ENCODE measurements at regions not wholly inside any gene's neighbourhood (a gene's known extent, or its start where the extent isn't known, plus 50 kb on each side); places are given as distances from the start of the nearest gene placed in this dataset.

- RAD21 ChIA-PET (ENCODE audit: low non-redundant PET in 1 of 2, low total read pairs in 2 of 2, uncharacterized antibody in 2 of 2, unreplicated experiment in 2 of 2), result no interaction called here
- POLR2A ChIA-PET, result no interaction called here
- Histone ChIP-seq H3K9me3 (ENCODE audit: control insufficient read depth in 1 of 2, insufficient read depth in 1 of 2, low read depth in 1 of 2, low read length in 2 of 2) (peaks cover 10% of the 10 kb centered on the region in 2 experiments; a peak in 2 of 4 replicates), H3K4me2 (ENCODE audit: low read length) (no peak overlapping the region), H4K20me1 (ENCODE audit: insufficient read depth) (no peaks in the 10 kb centered on the region), H2AFZ (ENCODE audit: low read depth, low read length, poor library complexity, severe bottlenecking) (no peak overlapping the region), H3K36me3 (ENCODE audit: control insufficient read depth in 1 of 2, insufficient read depth in 2 of 2, low read length in 2 of 2) (no peaks in the 10 kb centered on the region), H3K9me2 (ENCODE audit: insufficient read depth) (no peaks in the 10 kb centered on the region), H3K79me2 (ENCODE audit: insufficient read depth, low read length) (no peaks in the 10 kb centered on the region), H3K9ac (ENCODE audit: low read length) (no peak overlapping the region), H3K27ac (ENCODE audit: low read depth, low read length) (no peak overlapping the region), H3K27me3 (ENCODE audit: insufficient read depth, low read length) (no peaks in the 10 kb centered on the region), H3K4me3 (replicated peaks in 1 of 2; ENCODE audit: low read depth in 1 of 2, low read length in 2 of 2) (no peak overlapping the region), H3K4me1 (ENCODE audit: control insufficient read depth in 1 of 2, insufficient read depth in 2 of 2, low read length in 2 of 2) (no peaks in the 10 kb centered on the region)
- intact Hi-C loops (cut with micrococcal nuclease), result no loop called here
- no TSS peak for BruUV-seq (replicated peaks)
- TF ChIP-seq CTCF (IDR thresholded peaks at IDR 0.05 in 2 of 3, conservative IDR thresholded peaks at IDR 0.05 in 1 of 3; ENCODE audit: borderline replicate concordance in 1 of 3, insufficient read depth in 1 of 3, low read depth in 2 of 3, low read length in 2 of 3), result no peak
- TF ChIP-seq REST (IDR thresholded peaks at IDR 0.05; ENCODE audit: low read depth), result no peak
- TF ChIP-seq JUND (IDR thresholded peaks at IDR 0.05), result no peak
- TF ChIP-seq EZH2 (IDR thresholded peaks at IDR 0.05), result no peak
- TF ChIP-seq RAD21 (IDR thresholded peaks at IDR 0.05; ENCODE audit: low read depth), result no peak
- no peak for TF ChIP-seq CBX3 (IDR thresholded peaks at IDR 0.05; ENCODE audit: low read depth)
- TF ChIP-seq SIN3A (IDR thresholded peaks at IDR 0.05; ENCODE audit: low read depth), result no peak
- TF ChIP-seq ZFX (IDR thresholded peaks at IDR 0.05), result no peak
- no peak for TF ChIP-seq CEBPB (IDR thresholded peaks at IDR 0.05; ENCODE audit: low read depth)
- TF ChIP-seq ZNF274 (IDR thresholded peaks at IDR 0.05; ENCODE audit: low read depth, low read length), result no peak
- no peak for TF ChIP-seq TCF7L2 (IDR thresholded peaks at IDR 0.05; ENCODE audit: borderline replicate concordance, extremely low read depth, insufficient read depth, insufficient read length)
- no peak for TF ChIP-seq EZH2phosphoT487 (IDR thresholded peaks at IDR 0.05; ENCODE audit: borderline replicate concordance)
- TF ChIP-seq SP1 (IDR thresholded peaks at IDR 0.05; ENCODE audit: low read depth), result no peak
- no peak for TF ChIP-seq POLR2AphosphoS5 (IDR thresholded peaks at IDR 0.05; ENCODE audit: low read depth, low read length)
- TF ChIP-seq MAX (IDR thresholded peaks at IDR 0.05), result no peak
- no peak for TF ChIP-seq YY1 (IDR thresholded peaks at IDR 0.05; ENCODE audit: extremely low read depth, insufficient replicate concordance, low read depth, low read length)
- TF ChIP-seq ZBTB33 (IDR thresholded peaks at IDR 0.05; ENCODE audit: extremely low read depth, insufficient replicate concordance, low read length), result no peak
- TF ChIP-seq ELF1 (IDR thresholded peaks at IDR 0.05; ENCODE audit: borderline replicate concordance, low read depth), result no peak
- no peak for TF ChIP-seq ATF3 (IDR thresholded peaks at IDR 0.05)
- ATAC-seq, result no peak
- DNase-seq (ENCODE audit: low read depth, low spot score), result no peak
- CTCF ChIA-PET, result no interaction called here
Measured at GRCh38 chr5:8641786-8642505, 773.0 kb downstream of the MTRR start.
